Ascending aorta (tissue), 2 donors: ENCODE measurements at regions not wholly inside any gene's neighbourhood (a gene's known extent, or its start where the extent isn't known, plus 50 kb on each side); places are given as distances from the start of the nearest gene placed in this dataset.

Experiments
- DNase-seq, 2 donors: peaks; one replicate each; pipeline ENCODE4 v3.0.0-alpha.2; 2019; ENCODE audit warnings: low spot score in 2 of 2
- H3K27ac ChIP-seq, 2 donors: fragments of 200-600 bp; sonication (generic); one replicate each; pipeline ENCODE4 v1.5.1; 2016 to 2017; ENCODE audit warnings: mild to moderate bottlenecking in 1 of 2
- H3K27me3 ChIP-seq: fragments of 200-600 bp; sonication (generic); one replicate; pipeline ENCODE4 v1.5.1; 2017
- H3K36me3 ChIP-seq, 2 donors: fragments of 200-600 bp; sonication (generic); one replicate each; pipeline ENCODE4 v1.5.1; 2016
- H3K4me1 ChIP-seq, 2 donors: fragments of 200-600 bp; sonication (generic); one replicate each; pipeline ENCODE4 v1.5.1; 2016 to 2017; ENCODE audit warnings: mild to moderate bottlenecking in 1 of 2
- H3K4me3 ChIP-seq, 2 donors: fragments of 200-600 bp; sonication (generic); one replicate each; pipeline ENCODE4 v1.5.1; 2016 to 2017; ENCODE audit warnings: mild to moderate bottlenecking in 1 of 2
- H3K9me3 ChIP-seq, 2 donors: fragments of 200-600 bp; sonication (generic); one replicate each; pipeline ENCODE4 v1.5.1; 2016
- CTCF ChIP-seq, 3 experiments: fragments of 200-600 bp in 2 of 3; fragments of 450-650 bp in 1 of 3; sonication (generic) in 2 of 3; IDR thresholded peaks; one replicate each; pipeline ENCODE4 v1.5.1; 2016 to 2019; ENCODE audit warnings: antibody characterized with exemption in 3 of 3, mild to moderate bottlenecking in 1 of 3, moderate library complexity in 1 of 3
- intact Hi-C: fragments of 100-400 bp; cut with DNase I; formaldehyde crosslinking; loops from one replicate; pipeline ENCODE4 v1.15.1; 2023

- intact Hi-C loops = no loop called here
- DNase-seq = no peak
- Histone ChIP-seq H3K9me3 (no peaks in the 10 kb centered on the region), H3K27ac (no peak overlapping the region), H3K36me3 (no peaks in the 10 kb centered on the region), H3K4me3 (no peak overlapping the region), H3K4me1 (no peaks in the 10 kb centered on the region), H3K27me3 (no peaks in the 10 kb centered on the region)
- TF ChIP-seq CTCF (IDR thresholded peaks at IDR 0.05) = no peak
These were observed 116.8 kb upstream of the AGA start for GRCh38 chr4:177558995-177559394.

DNA sequence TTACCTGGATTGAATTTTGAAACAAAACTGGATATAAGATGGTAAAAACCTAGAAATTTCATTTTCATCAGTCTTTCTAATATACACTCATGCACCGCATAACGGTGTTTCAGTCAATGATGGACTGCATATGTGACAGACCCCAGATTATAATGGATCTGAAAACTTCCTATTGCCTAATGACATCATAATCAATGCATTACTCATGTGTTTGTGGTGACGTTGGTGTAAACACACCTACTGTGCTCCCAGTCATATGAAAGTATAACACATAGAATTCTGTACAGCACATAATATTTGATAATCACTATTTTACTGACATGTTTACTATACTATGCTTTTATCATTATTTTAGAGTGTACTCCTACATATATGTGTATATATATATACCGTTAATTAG lies 119.9 kb upstream of the AGA start:
- H3K27ac ChIP-seq = no peak overlapping the region
- H3K27me3 ChIP-seq = no peaks in the 10 kb centered on the region
- no peaks in the 10 kb centered on the region for H3K36me3 ChIP-seq
- DNase-seq = no peak
- no peak overlapping the region for H3K4me3 ChIP-seq
- no peak for TF ChIP-seq CTCF (IDR thresholded peaks at IDR 0.05)
- H3K9me3 ChIP-seq = no peaks in the 10 kb centered on the region
- intact Hi-C loops = no loop called here
- H3K4me1 ChIP-seq = no peaks in the 10 kb centered on the region

DNA sequence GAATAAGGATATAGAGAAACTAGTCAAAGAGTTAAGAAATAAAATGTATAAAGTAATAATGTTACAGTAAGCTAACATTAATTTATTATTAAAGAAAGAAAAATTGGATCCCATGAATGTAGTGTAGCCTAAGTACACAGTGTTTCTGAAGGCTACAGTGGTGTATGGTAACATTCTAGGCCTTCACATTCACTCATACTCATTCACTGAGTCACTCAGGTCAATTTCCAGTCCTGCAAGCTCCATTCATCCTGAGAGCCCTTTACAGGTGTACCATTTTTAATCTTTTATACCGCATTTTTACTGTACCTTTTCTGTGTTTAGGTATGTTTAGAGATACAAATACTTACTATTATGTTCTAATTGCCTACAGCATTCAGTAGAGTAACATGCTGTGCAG lies 120.6 kb upstream of the AGA start:
- no peaks in the 10 kb centered on the region for H3K4me1 ChIP-seq
- H3K36me3 ChIP-seq = no peaks in the 10 kb centered on the region
- H3K27ac ChIP-seq = no peak overlapping the region
- no peak overlapping the region for H3K4me3 ChIP-seq
- no peak for TF ChIP-seq CTCF (IDR thresholded peaks at IDR 0.05)
- no peaks in the 10 kb centered on the region for H3K9me3 ChIP-seq
- intact Hi-C loops = no loop called here
- no peak for DNase-seq
- no peaks in the 10 kb centered on the region for H3K27me3 ChIP-seq

DNA sequence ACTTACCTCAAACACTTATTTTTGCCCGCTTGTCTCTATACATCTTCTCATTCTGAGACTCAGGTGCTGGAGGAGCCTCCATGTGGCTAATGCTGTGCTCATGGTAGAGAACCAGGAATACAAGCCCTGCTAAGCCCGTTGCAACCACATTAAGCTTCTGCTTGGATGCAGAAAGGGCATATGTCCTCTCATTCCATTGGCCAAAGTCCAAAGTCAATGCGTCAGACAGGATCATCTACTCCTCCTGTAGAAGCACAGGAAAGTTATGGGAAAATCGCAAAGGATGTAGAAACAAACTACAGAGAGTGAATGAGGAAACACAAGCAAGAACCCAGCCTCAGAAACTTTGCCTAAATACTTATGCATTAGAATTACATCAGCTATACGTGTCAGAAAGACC lies 124.5 kb upstream of the AGA start:
- Histone ChIP-seq H3K9me3 (no peaks in the 10 kb centered on the region), H3K4me1 (no peaks in the 10 kb centered on the region), H3K4me3 (no peak overlapping the region), H3K36me3 (no peaks in the 10 kb centered on the region), H3K27ac (no peak overlapping the region), H3K27me3 (no peaks in the 10 kb centered on the region)
- intact Hi-C loops = no loop called here
- TF ChIP-seq CTCF (IDR thresholded peaks at IDR 0.05) = no peak
- no peak for DNase-seq

GRCh38 chr4:177568931-177569330 lies 126.7 kb upstream of the AGA start:
- H3K27ac ChIP-seq = no peak overlapping the region
- no peaks in the 10 kb centered on the region for H3K27me3 ChIP-seq
- intact Hi-C loops = no loop called here
- H3K4me1 ChIP-seq = no peaks in the 10 kb centered on the region
- H3K36me3 ChIP-seq = no peaks in the 10 kb centered on the region
- H3K4me3 ChIP-seq = no peak overlapping the region
- no peaks in the 10 kb centered on the region for H3K9me3 ChIP-seq
- TF ChIP-seq CTCF (IDR thresholded peaks at IDR 0.05) = no peak
- DNase-seq = no peak

DNA sequence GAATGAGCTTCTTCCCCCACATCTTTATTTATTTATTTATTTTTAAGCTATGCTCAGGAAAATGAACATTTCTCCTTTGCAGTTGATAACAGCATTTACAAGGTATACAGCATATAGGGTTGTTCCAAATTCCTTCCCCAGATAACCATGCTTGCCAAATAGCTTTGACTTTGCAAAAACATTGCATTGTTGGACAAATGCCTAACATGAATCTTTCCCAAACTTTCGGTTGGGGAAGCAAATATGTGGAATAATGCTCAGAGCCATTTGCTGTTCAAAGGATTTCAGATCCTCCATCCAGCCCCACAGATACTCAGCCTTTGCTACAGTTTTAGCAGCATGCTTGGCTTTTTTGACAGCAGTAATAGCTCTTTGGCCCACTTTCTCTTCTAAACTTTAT lies 127.2 kb upstream of the AGA start:
- no peak for DNase-seq
- Histone ChIP-seq H3K4me3 (no peak overlapping the region), H3K27me3 (no peaks in the 10 kb centered on the region), H3K9me3 (no peaks in the 10 kb centered on the region), H3K36me3 (no peaks in the 10 kb centered on the region), H3K27ac (no peak overlapping the region), H3K4me1 (no peaks in the 10 kb centered on the region)
- intact Hi-C loops = no loop called here
- no peak for TF ChIP-seq CTCF (IDR thresholded peaks at IDR 0.05)
